Spleen (tissue), 7 donors: ENCODE measurements at regions not wholly inside any gene's neighbourhood (a gene's known extent, or its start where the extent isn't known, plus 50 kb on each side); places are given as distances from the start of the nearest gene placed in this dataset.

ENCODE experiments used
- POLR2AphosphoS5 ChIP-seq, 3 donors: sonication (generic); formaldehyde crosslinking; IDR thresholded peaks; one replicate each; pipeline ENCODE4 v1.5.1; 2017; ENCODE audit warnings: antibody characterized with exemption in 3 of 3
- TF ChIP-seq, protein P1 (sequence below), 11 experiments: fragments of 200-600 bp in 7 of 11; fragments of 450-650 bp in 4 of 11; sonication (generic) in 4 of 11; IDR thresholded peaks in 8 of 11; conservative IDR thresholded peaks in 3 of 11; 1 replicate in 7 of 11; 2 replicates in 4 of 11; pipeline versions ENCODE4 v1.4.0 to v1.8.0; 2016 to 2021; ENCODE audit warnings: antibody characterized with exemption in 11 of 11, inconsistent platforms in 4 of 11, mild to moderate bottlenecking in 1 of 11
- donor health status: DM: no; HTN: no; CAD: no; lungs with moderate emphysema.
- donor health status: DM: no; HTN: no; CAD: no.
- donor health status: DM: no; HTN: no; CAD: no.

DNA sequence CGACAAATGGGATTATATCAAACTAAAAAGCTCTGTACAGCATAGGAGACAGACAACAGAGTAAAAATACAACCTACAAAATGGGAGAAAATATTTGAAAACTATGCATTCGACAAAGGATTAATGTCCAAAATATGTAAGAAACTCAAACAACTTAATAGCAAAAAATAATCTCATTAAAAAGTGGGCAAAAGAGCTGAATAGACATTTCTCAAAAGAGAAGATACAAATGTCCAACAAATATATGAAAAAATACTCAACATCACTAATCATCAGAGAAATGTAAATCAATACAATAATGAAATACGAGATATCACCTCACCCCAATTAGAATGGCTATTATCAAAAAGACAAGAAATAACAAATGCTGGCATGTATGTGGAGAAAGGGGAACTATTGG lies 272.9 kb downstream of the KLHL13 start:
- TF ChIP-seq, protein P1, sequence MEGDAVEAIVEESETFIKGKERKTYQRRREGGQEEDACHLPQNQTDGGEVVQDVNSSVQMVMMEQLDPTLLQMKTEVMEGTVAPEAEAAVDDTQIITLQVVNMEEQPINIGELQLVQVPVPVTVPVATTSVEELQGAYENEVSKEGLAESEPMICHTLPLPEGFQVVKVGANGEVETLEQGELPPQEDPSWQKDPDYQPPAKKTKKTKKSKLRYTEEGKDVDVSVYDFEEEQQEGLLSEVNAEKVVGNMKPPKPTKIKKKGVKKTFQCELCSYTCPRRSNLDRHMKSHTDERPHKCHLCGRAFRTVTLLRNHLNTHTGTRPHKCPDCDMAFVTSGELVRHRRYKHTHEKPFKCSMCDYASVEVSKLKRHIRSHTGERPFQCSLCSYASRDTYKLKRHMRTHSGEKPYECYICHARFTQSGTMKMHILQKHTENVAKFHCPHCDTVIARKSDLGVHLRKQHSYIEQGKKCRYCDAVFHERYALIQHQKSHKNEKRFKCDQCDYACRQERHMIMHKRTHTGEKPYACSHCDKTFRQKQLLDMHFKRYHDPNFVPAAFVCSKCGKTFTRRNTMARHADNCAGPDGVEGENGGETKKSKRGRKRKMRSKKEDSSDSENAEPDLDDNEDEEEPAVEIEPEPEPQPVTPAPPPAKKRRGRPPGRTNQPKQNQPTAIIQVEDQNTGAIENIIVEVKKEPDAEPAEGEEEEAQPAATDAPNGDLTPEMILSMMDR (IDR thresholded peaks at IDR 0.05 in 8 of 11, conservative IDR thresholded peaks at IDR 0.05 in 3 of 11) = no peak
- TF ChIP-seq POLR2AphosphoS5 (IDR thresholded peaks at IDR 0.05) = no peak
